Pancreas (tissue), 10 donors: ENCODE measurements at regions not wholly inside any gene's neighbourhood (a gene's known extent, or its start where the extent isn't known, plus 50 kb on each side); places are given as distances from the start of the nearest gene placed in this dataset.
A peak's percentile ranks its signal among the peaks of the same experiment; 100 is the strongest.

ENCODE experiments used
- ATAC-seq, 4 donors: fragments of 200-7000 bp; cut with Tn5 transposase; one replicate each; pipeline versions ENCODE4 v1.8.0 to v1.9.1; 2020; ENCODE audit warnings: mild to moderate bottlenecking in 4 of 4, moderate library complexity in 4 of 4
- DNase-seq, 6 donors: peaks; one replicate each; pipeline ENCODE4 v3.0.0-alpha.2; 2020
- FAIRE-seq: peaks from 2 replicates; lab custom pipeline; 2012; peaks lifted over from hg19 to GRCh38; lab: Jason Lieb, UNC
- H3K27ac ChIP-seq, 4 donors: fragments of 200-600 bp; sonication (generic); 1 replicate in 3 of 4; 2 replicates in 1 of 4; pipeline versions ENCODE4 v1.5.0 to v1.8.0; 2020
- H3K27me3 ChIP-seq, 4 donors: fragments of 200-600 bp; one replicate each; pipeline ENCODE4 v1.8.0; 2021
- H3K36me3 ChIP-seq, 3 donors: fragments of 200-600 bp; sonication (generic) in 1 of 3; one replicate each; pipeline versions ENCODE4 v1.5.0 to v1.8.0; 2020 to 2021
- H3K4me1 ChIP-seq, 3 donors: fragments of 200-600 bp; one replicate each; pipeline ENCODE4 v1.8.0; 2021
- H3K4me3 ChIP-seq, 4 donors: fragments of 200-600 bp; sonication (generic) in 2 of 4; one replicate each; pipeline versions ENCODE4 v1.5.0 to v1.8.0; 2020 to 2021
- H3K9me3 ChIP-seq, 4 donors: fragments of 200-600 bp; one replicate each; pipeline ENCODE4 v1.8.0; 2021
- WGBS, 2 donors: extraction: QIAGEN DNeasy Blood & Tissue Kit; methylation state at CpG; one replicate each; pipeline ENCODE4 v1.1.7; 2013; 5-methylcytosine and 5-hydroxymethylcytosine counted together
- intact Hi-C, 3 donors: fragments of 100-400 bp; cut with DNase I; formaldehyde crosslinking; loops; one replicate each; pipeline versions ENCODE4 v1.11.1 to v1.14.2; 2022
- TF ChIP-seq, protein P1 (sequence below), 4 donors: fragments of 200-600 bp; sonication (generic) in 3 of 4; IDR thresholded peaks; one replicate each; pipeline versions ENCODE4 v1.5.0 to v1.8.0; 2021; ENCODE audit warnings: antibody characterized with exemption in 4 of 4
- donor health status: healthy with polysubstance abuse.
- donor health status: DM: no; HTN: no; CAD: no; lungs with moderate emphysema.
- donor health status: DM: no; HTN: no; CAD: no.
- donor health status: control.
- donor health status: control.
- donor health status: Bipolar disorder and iron deficiency.
- donor health status: DM: yes; HTN: yes; CAD: no.
- donor health status: DM: no; HTN: no; CAD: no.
- donor health status: DM: no; HTN: no; CAD: no.
- donor health status: DM: yes; HTN: yes; CAD: no.

GRCh38 chr1:112297536-112297935 lies 98.5 kb upstream of the CTTNBP2NL start:
- no peak for FAIRE-seq
- H3K27ac ChIP-seq: no peak overlapping the region
- DNase-seq: no peak
- no peak overlapping the region for H3K4me3 ChIP-seq
- H3K4me1 ChIP-seq: no peaks in the 10 kb centered on the region
- H3K9me3 ChIP-seq: no peaks in the 10 kb centered on the region
- ATAC-seq: no peak
- no peaks in the 10 kb centered on the region for H3K36me3 ChIP-seq
- no peaks in the 10 kb centered on the region for H3K27me3 ChIP-seq
- intact Hi-C loops: no loop called here
- TF ChIP-seq, protein P1, sequence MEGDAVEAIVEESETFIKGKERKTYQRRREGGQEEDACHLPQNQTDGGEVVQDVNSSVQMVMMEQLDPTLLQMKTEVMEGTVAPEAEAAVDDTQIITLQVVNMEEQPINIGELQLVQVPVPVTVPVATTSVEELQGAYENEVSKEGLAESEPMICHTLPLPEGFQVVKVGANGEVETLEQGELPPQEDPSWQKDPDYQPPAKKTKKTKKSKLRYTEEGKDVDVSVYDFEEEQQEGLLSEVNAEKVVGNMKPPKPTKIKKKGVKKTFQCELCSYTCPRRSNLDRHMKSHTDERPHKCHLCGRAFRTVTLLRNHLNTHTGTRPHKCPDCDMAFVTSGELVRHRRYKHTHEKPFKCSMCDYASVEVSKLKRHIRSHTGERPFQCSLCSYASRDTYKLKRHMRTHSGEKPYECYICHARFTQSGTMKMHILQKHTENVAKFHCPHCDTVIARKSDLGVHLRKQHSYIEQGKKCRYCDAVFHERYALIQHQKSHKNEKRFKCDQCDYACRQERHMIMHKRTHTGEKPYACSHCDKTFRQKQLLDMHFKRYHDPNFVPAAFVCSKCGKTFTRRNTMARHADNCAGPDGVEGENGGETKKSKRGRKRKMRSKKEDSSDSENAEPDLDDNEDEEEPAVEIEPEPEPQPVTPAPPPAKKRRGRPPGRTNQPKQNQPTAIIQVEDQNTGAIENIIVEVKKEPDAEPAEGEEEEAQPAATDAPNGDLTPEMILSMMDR (IDR thresholded peaks at IDR 0.05): no peak
- WGBS, 2 donors: 57 to 64% methylated on average over 3 of the region's 3 CpGs

- DNase-seq (peak in 1 of 6 donors; percentile 13), ATAC-seq (peak in 1 of 4 donors; percentile 39), FAIRE-seq (no peak)
- TF ChIP-seq, protein P1 (IDR thresholded peaks at IDR 0.05): peak in 1 of 4 donors; percentile 28
- Histone ChIP-seq H3K4me1 (no peaks in the 10 kb centered on the region), H3K36me3 (no peaks in the 10 kb centered on the region), H3K9me3 (no peaks in the 10 kb centered on the region), H3K27me3 (no peaks in the 10 kb centered on the region), H3K4me3 (no peak overlapping the region), H3K27ac (no peak overlapping the region)
- WGBS, 2 donors: 23 to 32% methylated on average over 1 of the region's 1 CpG
- intact Hi-C loops: no loop called here
Measured at GRCh38 chr1:112298558-112298957, 97.5 kb upstream of the CTTNBP2NL start.

DNA sequence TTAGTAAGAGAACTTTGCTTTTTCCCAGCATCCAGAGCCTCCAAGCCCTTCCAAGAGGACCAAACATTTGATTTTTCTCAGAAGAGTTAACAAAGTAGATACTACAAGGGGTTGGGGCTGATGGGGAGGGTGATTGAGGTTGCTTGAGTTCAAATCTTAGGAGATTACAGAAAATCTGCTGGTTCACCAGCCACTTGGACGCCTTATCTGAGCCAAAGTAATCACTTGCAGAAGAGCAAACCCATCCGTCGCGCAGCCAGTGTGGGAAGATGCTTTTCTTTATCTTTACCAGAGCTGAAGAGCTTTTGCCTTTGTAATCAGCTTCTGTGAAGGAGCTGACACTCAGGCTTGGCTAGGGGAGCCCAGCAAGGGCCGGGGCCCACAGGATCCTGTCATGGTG lies 91.9 kb upstream of the CTTNBP2NL start:
- ATAC-seq (no peak), DNase-seq (no peak), FAIRE-seq (no peak)
- no peak overlapping the region for H3K4me3 ChIP-seq
- no peaks in the 10 kb centered on the region for H3K36me3 ChIP-seq
- TF ChIP-seq, protein P1 (IDR thresholded peaks at IDR 0.05): no peak
- no peak overlapping the region for H3K27ac ChIP-seq
- H3K9me3 ChIP-seq: no peaks in the 10 kb centered on the region
- no peaks in the 10 kb centered on the region for H3K27me3 ChIP-seq
- no peaks in the 10 kb centered on the region for H3K4me1 ChIP-seq
- intact Hi-C loops: no loop called here
- WGBS, 2 donors: 67 to 84% methylated on average over 5 of the region's 5 CpGs

DNA sequence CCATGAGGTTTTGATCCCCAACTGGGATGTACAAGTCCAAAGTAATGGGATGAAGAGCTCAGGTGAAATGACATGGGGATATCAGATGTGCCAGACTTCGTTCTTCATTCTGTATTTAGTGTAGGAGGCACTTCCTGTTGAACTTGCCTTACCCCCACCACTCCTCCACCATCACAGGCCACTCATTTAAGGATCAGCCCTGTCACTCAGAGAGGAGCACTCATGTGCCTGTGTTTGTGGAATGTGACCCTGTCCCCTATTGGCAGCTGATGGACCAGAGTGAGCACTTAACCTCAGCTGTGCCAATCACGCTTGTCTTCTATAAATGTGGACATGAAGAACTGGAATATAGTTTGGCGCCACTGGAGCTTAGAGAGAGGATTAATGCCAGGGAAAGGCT lies 91.4 kb upstream of the CTTNBP2NL start:
- DNase-seq: no peak
- no peak overlapping the region for H3K27ac ChIP-seq
- H3K4me1 ChIP-seq: no peaks in the 10 kb centered on the region
- intact Hi-C loops: no loop called here
- 78 to 80% methylated on average over 3 of the region's 3 CpGs for WGBS, 2 donors
- no peak overlapping the region for H3K4me3 ChIP-seq
- TF ChIP-seq, protein P1 (IDR thresholded peaks at IDR 0.05): no peak
- ATAC-seq: no peak
- no peaks in the 10 kb centered on the region for H3K9me3 ChIP-seq
- no peaks in the 10 kb centered on the region for H3K36me3 ChIP-seq
- H3K27me3 ChIP-seq: no peaks in the 10 kb centered on the region
- FAIRE-seq: no peak

GRCh38 chr1:112307930-112308591 lies 88.0 kb upstream of the CTTNBP2NL start:
- 75 to 84% methylated on average over 3 of the region's 3 CpGs for WGBS, 2 donors
- no peak for FAIRE-seq

More at GRCh38 chr1:112307930-112308591, 88.0 kb upstream of the CTTNBP2NL start:
- Histone ChIP-seq H3K4me1 (no peaks in the 10 kb centered on the region), H3K9me3 (no peaks in the 10 kb centered on the region), H3K27me3 (no peaks in the 10 kb centered on the region), H3K4me3 (no peak overlapping the region), H3K27ac (no peak overlapping the region), H3K36me3 (no peaks in the 10 kb centered on the region)
- DNase-seq: no peak
- no peak for ATAC-seq
- intact Hi-C loops: no loop called here
- TF ChIP-seq, protein P1 (IDR thresholded peaks at IDR 0.05): no peak
